ENCODE measurements at regions not wholly inside any gene's neighbourhood (a gene's known extent, or its start where the extent isn't known, plus 50 kb on each side); places are given as distances from the start of the nearest gene placed in this dataset.

GRCh38 chr18:76098674-76099411, 396.2 kb downstream of the ZNF516 start:
- DNase-seq (ENCODE audit: low read depth) = no peak
- TF ChIP-seq CTCF (IDR thresholded peaks at IDR 0.05; ENCODE audit: insufficient read depth, low read depth, low read length) = no peak
- no peak overlapping the region for H3K4me3 ChIP-seq (ENCODE audit: low read depth, low read length)

GRCh38 chr18:76081536-76081935, 413.5 kb downstream of the ZNF516 start:
- no peak for TF ChIP-seq CTCF (IDR thresholded peaks at IDR 0.05; ENCODE audit: insufficient read depth, low read depth, low read length)
- no peak overlapping the region for H3K4me3 ChIP-seq (ENCODE audit: low read depth, low read length)
- no peak for DNase-seq (ENCODE audit: low read depth)

GRCh38 chr18:76080430-76080829, 414.6 kb downstream of the ZNF516 start:
- no peak for DNase-seq (ENCODE audit: low read depth)
- TF ChIP-seq CTCF (IDR thresholded peaks at IDR 0.05; ENCODE audit: insufficient read depth, low read depth, low read length) = no peak
- H3K4me3 ChIP-seq (ENCODE audit: low read depth, low read length) = no peak overlapping the region

GRCh38 chr18:76075777-76076176, 419.3 kb downstream of the ZNF516 start:
- H3K4me3 ChIP-seq (ENCODE audit: low read depth, low read length) = no peak overlapping the region
- no peak for DNase-seq (ENCODE audit: low read depth)
- no peak for TF ChIP-seq CTCF (IDR thresholded peaks at IDR 0.05; ENCODE audit: insufficient read depth, low read depth, low read length)

GRCh38 chr18:76064998-76065397, 430.0 kb downstream of the ZNF516 start:
- H3K4me3 ChIP-seq (ENCODE audit: low read depth, low read length) = no peak overlapping the region
- DNase-seq (ENCODE audit: low read depth) = no peak
- TF ChIP-seq CTCF (IDR thresholded peaks at IDR 0.05; ENCODE audit: insufficient read depth, low read depth, low read length) = no peak

- TF ChIP-seq CTCF (IDR thresholded peaks at IDR 0.05; ENCODE audit: insufficient read depth, low read depth, low read length) = no peak
- no peak overlapping the region for H3K4me3 ChIP-seq (ENCODE audit: low read depth, low read length)
Observed at GRCh38 chr18:76058146-76058545, 436.9 kb downstream of the ZNF516 start.

GRCh38 chr18:76057386-76057785, 437.7 kb downstream of the ZNF516 start:
- DNase-seq (ENCODE audit: low read depth) = no peak
- no peak overlapping the region for H3K4me3 ChIP-seq (ENCODE audit: low read depth, low read length)
- TF ChIP-seq CTCF (IDR thresholded peaks at IDR 0.05; ENCODE audit: insufficient read depth, low read depth, low read length) = no peak

More at GRCh38 chr18:76058146-76058545, 436.9 kb downstream of the ZNF516 start:
- no peak for DNase-seq (ENCODE audit: low read depth)

All from fibroblast of villous mesenchyme (primary cell).